ENCODE measurements at regions not wholly inside any gene's neighbourhood (a gene's known extent, or its start where the extent isn't known, plus 50 kb on each side); places are given as distances from the start of the nearest gene placed in this dataset.

DNA sequence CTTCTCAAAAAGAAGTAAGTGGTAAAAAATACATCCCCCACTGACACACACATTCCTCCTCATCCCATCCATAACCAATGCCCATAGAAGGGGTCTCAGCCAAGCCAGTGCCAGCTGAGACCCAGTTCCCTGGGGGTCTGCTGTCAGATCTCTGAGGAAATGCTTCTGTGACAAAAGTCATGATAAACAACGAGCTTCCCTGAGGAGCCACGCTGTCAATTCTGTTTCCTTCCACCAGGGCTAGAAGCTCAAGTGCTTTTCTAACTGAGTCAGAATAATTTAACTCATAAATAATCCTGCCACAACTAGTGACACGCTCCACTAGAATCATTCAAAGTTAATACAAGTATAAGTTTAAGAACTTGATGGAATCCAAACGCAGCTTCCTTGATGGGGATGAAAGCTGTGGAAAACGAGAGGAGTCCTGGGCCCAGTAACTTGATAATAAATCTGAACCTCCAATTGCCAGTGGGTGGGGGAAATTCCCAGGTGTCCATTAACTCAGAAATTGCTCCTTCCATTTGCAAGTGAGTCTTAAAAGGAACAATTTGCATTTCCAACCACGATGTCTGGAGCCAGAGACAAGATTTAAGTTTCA lies 348.7 kb upstream of the LMCD1 start:
- TF ChIP-seq CTCF (IDR thresholded peaks at IDR 0.05) (peak in 1 of 12 donors; percentile 17), POLR2A (IDR thresholded peaks at IDR 0.05) (no peak)

Data from heart left ventricle (tissue), 13 donors.